Vagina (tissue), 2 donors: ENCODE measurements at regions not wholly inside any gene's neighbourhood (a gene's known extent, or its start where the extent isn't known, plus 50 kb on each side); places are given as distances from the start of the nearest gene placed in this dataset.

Experiments
- POLR2A ChIP-seq, 2 donors: fragments of 450-650 bp; IDR thresholded peaks; one replicate each; pipeline ENCODE4 v1.6.1; 2017; ENCODE audit warnings: antibody characterized with exemption in 2 of 2, mild to moderate bottlenecking in 2 of 2, moderate library complexity in 2 of 2
- TF ChIP-seq, protein P1 (sequence below), 3 experiments: fragments of 450-650 bp in 2 of 3; fragments of 200-600 bp in 1 of 3; sonication (generic) in 1 of 3; IDR thresholded peaks; one replicate each; pipeline ENCODE4 v1.5.1; 2017 to 2019; ENCODE audit warnings: antibody characterized with exemption in 3 of 3, mild to moderate bottlenecking in 2 of 3, moderate library complexity in 2 of 3

DNA sequence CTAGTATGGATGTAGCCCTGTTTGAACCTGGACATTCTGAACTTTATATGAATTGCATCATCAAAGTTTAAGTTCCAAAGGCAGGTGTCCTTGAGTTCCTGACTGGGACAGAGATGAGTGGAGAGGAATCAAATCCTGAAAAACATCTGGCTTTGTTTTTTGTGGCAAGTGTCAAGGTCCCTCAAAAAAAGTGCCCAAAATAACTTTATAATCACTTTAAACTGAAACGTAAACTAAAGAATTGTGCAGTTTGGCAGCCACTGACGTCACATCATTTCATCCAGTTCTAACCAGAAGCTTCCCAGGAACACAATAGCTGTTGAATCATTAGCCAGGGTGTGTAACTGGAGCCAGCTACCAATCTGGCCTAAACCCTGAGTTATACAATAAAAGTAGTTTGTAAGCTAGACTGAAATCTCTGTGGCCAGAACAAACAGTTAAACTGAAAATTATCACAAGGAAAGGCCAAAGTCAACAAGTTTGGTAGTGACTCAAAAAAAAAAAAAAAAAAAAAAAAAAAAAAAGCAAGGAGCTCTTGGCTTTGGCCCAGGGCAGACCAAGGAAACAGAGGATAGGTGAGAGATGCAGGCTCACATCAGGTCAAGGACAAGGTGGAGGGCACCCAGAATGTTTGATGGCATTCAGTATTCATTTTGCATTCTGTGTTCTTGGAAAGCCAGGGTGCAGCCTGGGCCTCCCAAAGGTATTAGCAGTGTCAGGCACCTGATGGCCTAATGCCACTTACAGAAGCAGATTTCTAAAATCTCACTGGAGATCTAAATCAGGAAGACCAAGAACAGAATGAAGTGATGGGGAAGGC lies 74.3 kb downstream of the TNFSF18 start:
- TF ChIP-seq, protein P1, sequence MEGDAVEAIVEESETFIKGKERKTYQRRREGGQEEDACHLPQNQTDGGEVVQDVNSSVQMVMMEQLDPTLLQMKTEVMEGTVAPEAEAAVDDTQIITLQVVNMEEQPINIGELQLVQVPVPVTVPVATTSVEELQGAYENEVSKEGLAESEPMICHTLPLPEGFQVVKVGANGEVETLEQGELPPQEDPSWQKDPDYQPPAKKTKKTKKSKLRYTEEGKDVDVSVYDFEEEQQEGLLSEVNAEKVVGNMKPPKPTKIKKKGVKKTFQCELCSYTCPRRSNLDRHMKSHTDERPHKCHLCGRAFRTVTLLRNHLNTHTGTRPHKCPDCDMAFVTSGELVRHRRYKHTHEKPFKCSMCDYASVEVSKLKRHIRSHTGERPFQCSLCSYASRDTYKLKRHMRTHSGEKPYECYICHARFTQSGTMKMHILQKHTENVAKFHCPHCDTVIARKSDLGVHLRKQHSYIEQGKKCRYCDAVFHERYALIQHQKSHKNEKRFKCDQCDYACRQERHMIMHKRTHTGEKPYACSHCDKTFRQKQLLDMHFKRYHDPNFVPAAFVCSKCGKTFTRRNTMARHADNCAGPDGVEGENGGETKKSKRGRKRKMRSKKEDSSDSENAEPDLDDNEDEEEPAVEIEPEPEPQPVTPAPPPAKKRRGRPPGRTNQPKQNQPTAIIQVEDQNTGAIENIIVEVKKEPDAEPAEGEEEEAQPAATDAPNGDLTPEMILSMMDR (IDR thresholded peaks at IDR 0.05): no peak
- no peak for TF ChIP-seq POLR2A (IDR thresholded peaks at IDR 0.05)
